WTC11 (cell line): ENCODE measurements at regions not wholly inside any gene's neighbourhood (a gene's known extent, or its start where the extent isn't known, plus 50 kb on each side); places are given as distances from the start of the nearest gene placed in this dataset.

Experiments used
- CREB1 ChIP-seq: sonication (generic); formaldehyde crosslinking; IDR thresholded peaks from 2 replicates; pipeline ENCODE4 v1.8.0; 2023; ENCODE audit warnings: mild to moderate bottlenecking, missing genetic modification reagents
- CREM ChIP-seq: sonication (generic); formaldehyde crosslinking; IDR thresholded peaks from 2 replicates; pipeline ENCODE4 v1.8.1; 2022; ENCODE audit warnings: mild to moderate bottlenecking, missing genetic modification reagents, moderate library complexity
- CTCF ChIP-seq: fragments of 200-600 bp; IDR thresholded peaks from 2 replicates; pipeline ENCODE4 v1.8.0; 2022; ENCODE audit warnings: antibody characterized with exemption
- E2F5 ChIP-seq: sonication (generic); formaldehyde crosslinking; IDR thresholded peaks from 2 replicates; pipeline ENCODE4 v1.8.1; 2022; ENCODE audit warnings: mild to moderate bottlenecking, moderate library complexity, missing genetic modification reagents
- ETV6 ChIP-seq: sonication (generic); formaldehyde crosslinking; IDR thresholded peaks from 2 replicates; pipeline ENCODE4 v1.8.1; 2022; ENCODE audit warnings: mild to moderate bottlenecking, missing genetic modification reagents
- NR2C2 ChIP-seq: sonication (generic); formaldehyde crosslinking; IDR thresholded peaks from 2 replicates; pipeline ENCODE4 v1.8.0; 2022; ENCODE audit warnings: mild to moderate bottlenecking, missing genetic modification reagents
- OVOL2 ChIP-seq: fragments of 250-450 bp; sonication (Bioruptor Pico); IDR thresholded peaks from 2 replicates; pipeline ENCODE4 v1.9.0; 2021; ENCODE audit warnings: mild to moderate bottlenecking, borderline replicate concordance
- PRDM15 ChIP-seq: sonication (generic); formaldehyde crosslinking; IDR thresholded peaks from 2 replicates; pipeline ENCODE4 v1.8.0; 2022; ENCODE audit warnings: missing genetic modification reagents
- SP1 ChIP-seq: sonication (generic); formaldehyde crosslinking; conservative IDR thresholded peaks from 2 replicates; pipeline ENCODE4 v1.8.1; 2022; ENCODE audit warnings: missing genetic modification reagents
- TP53 ChIP-seq: sonication (generic); formaldehyde crosslinking; IDR thresholded peaks from 2 replicates; pipeline ENCODE4 v1.8.1; 2023; ENCODE audit warnings: mild to moderate bottlenecking, missing genetic modification reagents

GRCh38 chr4:145295547-145295946 is 115.2 kb upstream of the OTUD4 start:
- TF ChIP-seq PRDM15 (CRISPR knock-in tag) (no peak), NR2C2 (CRISPR knock-in tag) (no peak), ETV6 (CRISPR knock-in tag) (no peak), E2F5 (no peak), TP53 (CRISPR knock-in tag) (no peak), SP1 (CRISPR knock-in tag) (no peak), CTCF (no peak), OVOL2 (CRISPR knock-in tag) (no peak), CREM (CRISPR knock-in tag) (no peak), CREB1 (no peak)
